IgD-negative memory B cell (primary cell): ENCODE measurements at regions not wholly inside any gene's neighbourhood (a gene's known extent, or its start where the extent isn't known, plus 50 kb on each side); places are given as distances from the start of the nearest gene placed in this dataset.
"Not testable (repeated sequence)": the region's sequence is repeated elsewhere in the genome, so short reads cannot be mapped to it uniquely, and the experiment has no call there.

ENCODE experiments used
- H3K27ac Mint-ChIP-seq, 3 donors: one replicate each; pipeline ENCODE4 v1.8.0; 2020 to 2022; ENCODE audit warnings: mild to moderate bottlenecking in 3 of 3, mixed read lengths in 3 of 3, moderate library complexity in 1 of 3
- H3K27me3 Mint-ChIP-seq: one replicate; pipeline ENCODE4 v1.8.0; 2021; ENCODE audit warnings: mixed read lengths
- H3K36me3 Mint-ChIP-seq: one replicate; pipeline ENCODE4 v1.8.0; 2020; ENCODE audit warnings: mild to moderate bottlenecking, mixed read lengths
- H3K4me1 Mint-ChIP-seq, 3 donors: one replicate each; pipeline ENCODE4 v1.8.0; 2020 to 2022; ENCODE audit warnings: mixed read lengths in 3 of 3, mild to moderate bottlenecking in 1 of 3
- H3K4me3 Mint-ChIP-seq, 4 donors: one replicate each; pipeline ENCODE4 v1.8.0; 2020 to 2022; ENCODE audit warnings: mild to moderate bottlenecking in 4 of 4, mixed read lengths in 4 of 4, moderate library complexity in 3 of 4
- H3K9me3 Mint-ChIP-seq, 3 donors: one replicate each; pipeline ENCODE4 v1.8.0; 2020 to 2021; ENCODE audit warnings: mixed read lengths in 3 of 3, mild to moderate bottlenecking in 1 of 3

GRCh38 chr1:82136351-82136750 lies 335.6 kb downstream of the ADGRL2 start:
- H3K4me3 Mint-ChIP-seq, H3K9me3 Mint-ChIP-seq, H3K27ac Mint-ChIP-seq: not testable (repeated sequence)

GRCh38 chr1:82125866-82126265 lies 325.1 kb downstream of the ADGRL2 start:
- H3K9me3 Mint-ChIP-seq, result peaks cover 0 to 3% (median 0%) of the 10 kb centered on the region in 3 donors
- H3K27ac Mint-ChIP-seq, result no peak overlapping the region
- no peaks in the 10 kb centered on the region for H3K27me3 Mint-ChIP-seq
- H3K4me3 Mint-ChIP-seq, result no peak overlapping the region
- H3K4me1 Mint-ChIP-seq, result no peaks in the 10 kb centered on the region
- H3K36me3 Mint-ChIP-seq, result no peaks in the 10 kb centered on the region

More at GRCh38 chr1:82136351-82136750, 335.6 kb downstream of the ADGRL2 start:
- H3K4me1 Mint-ChIP-seq, H3K36me3 Mint-ChIP-seq, H3K27me3 Mint-ChIP-seq: not testable (repeated sequence)

- H3K9me3 Mint-ChIP-seq, result peaks cover 0 to 3% (median 0%) of the 10 kb centered on the region in 3 donors
- no peaks in the 10 kb centered on the region for H3K36me3 Mint-ChIP-seq
- H3K27ac Mint-ChIP-seq, result no peak overlapping the region
- no peaks in the 10 kb centered on the region for H3K27me3 Mint-ChIP-seq
- H3K4me3 Mint-ChIP-seq, result no peak overlapping the region
- H3K4me1 Mint-ChIP-seq, result no peaks in the 10 kb centered on the region
These were observed 324.4 kb downstream of the ADGRL2 start for GRCh38 chr1:82125119-82125518.

- peaks cover 0 to 1% (median 0%) of the 10 kb centered on the region in 3 donors for H3K9me3 Mint-ChIP-seq
- H3K4me1 Mint-ChIP-seq, result no peaks in the 10 kb centered on the region
- H3K27me3 Mint-ChIP-seq, result no peaks in the 10 kb centered on the region
- H3K36me3 Mint-ChIP-seq, result no peaks in the 10 kb centered on the region
- no peak overlapping the region for H3K27ac Mint-ChIP-seq
- H3K4me3 Mint-ChIP-seq, result no peak overlapping the region
These were observed 320.7 kb downstream of the ADGRL2 start for GRCh38 chr1:82121421-82121820.

GRCh38 chr1:82116105-82116504 lies 315.4 kb downstream of the ADGRL2 start:
- H3K4me1 Mint-ChIP-seq, result no peaks in the 10 kb centered on the region

GRCh38 chr1:82114887-82115286 lies 314.2 kb downstream of the ADGRL2 start:
- H3K27me3 Mint-ChIP-seq, result no peaks in the 10 kb centered on the region
- no peak overlapping the region for H3K27ac Mint-ChIP-seq
- H3K36me3 Mint-ChIP-seq, result peaks cover 1% of the 10 kb centered on the region
- no peaks in the 10 kb centered on the region for H3K4me1 Mint-ChIP-seq
- no peak overlapping the region for H3K4me3 Mint-ChIP-seq
- H3K9me3 Mint-ChIP-seq, result no peaks in the 10 kb centered on the region

More at GRCh38 chr1:82116105-82116504, 315.4 kb downstream of the ADGRL2 start:
- no peaks in the 10 kb centered on the region for H3K9me3 Mint-ChIP-seq
- peaks cover 1% of the 10 kb centered on the region for H3K36me3 Mint-ChIP-seq
- H3K27ac Mint-ChIP-seq, result no peak overlapping the region
- H3K4me3 Mint-ChIP-seq, result no peak overlapping the region
- H3K27me3 Mint-ChIP-seq, result no peaks in the 10 kb centered on the region

GRCh38 chr1:82110366-82111254 lies 309.9 kb downstream of the ADGRL2 start:
- Mint-ChIP-seq H3K27me3 (peaks cover 1% of the 10 kb centered on the region), H3K9me3 (no peaks in the 10 kb centered on the region), H3K4me3 (no peak overlapping the region), H3K27ac (no peak overlapping the region), H3K4me1 (peaks cover 0 to 1% (median 0%) of the 10 kb centered on the region in 3 donors), H3K36me3 (peaks cover 1% of the 10 kb centered on the region)

- H3K27ac Mint-ChIP-seq, result no peak overlapping the region
- H3K4me1 Mint-ChIP-seq, result peaks cover 0 to 1% (median 0%) of the 10 kb centered on the region in 3 donors
- H3K27me3 Mint-ChIP-seq, result peaks cover 1% of the 10 kb centered on the region
- no peak overlapping the region for H3K4me3 Mint-ChIP-seq
- H3K9me3 Mint-ChIP-seq, result peaks cover 0 to 6% (median 2%) of the 10 kb centered on the region in 3 donors
- H3K36me3 Mint-ChIP-seq, result peaks cover 1% of the 10 kb centered on the region
These were observed 308.1 kb downstream of the ADGRL2 start for GRCh38 chr1:82108843-82109242.

- H3K4me1 Mint-ChIP-seq, result peaks cover 0 to 1% (median 0%) of the 10 kb centered on the region in 3 donors
- no peak overlapping the region for H3K4me3 Mint-ChIP-seq
- H3K36me3 Mint-ChIP-seq, result peaks cover 3% of the 10 kb centered on the region
- peaks cover 0 to 10% (median 5%) of the 10 kb centered on the region in 3 donors for H3K9me3 Mint-ChIP-seq
- peaks cover 1% of the 10 kb centered on the region for H3K27me3 Mint-ChIP-seq
- no peak overlapping the region for H3K27ac Mint-ChIP-seq
These were observed 305.9 kb downstream of the ADGRL2 start for GRCh38 chr1:82106672-82107071.

GRCh38 chr1:82099170-82099569 lies 298.4 kb downstream of the ADGRL2 start:
- Mint-ChIP-seq H3K9me3 (peaks cover 0 to 5% (median 4%) of the 10 kb centered on the region in 3 donors), H3K27ac (no peak overlapping the region), H3K36me3 (peaks cover 3% of the 10 kb centered on the region), H3K27me3 (no peaks in the 10 kb centered on the region), H3K4me1 (no peaks in the 10 kb centered on the region), H3K4me3 (no peak overlapping the region)

- no peaks in the 10 kb centered on the region for H3K27me3 Mint-ChIP-seq
- H3K4me3 Mint-ChIP-seq, result no peak overlapping the region
- no peak overlapping the region for H3K27ac Mint-ChIP-seq
- peaks cover 0 to 2% (median 0%) of the 10 kb centered on the region in 3 donors for H3K9me3 Mint-ChIP-seq
- no peaks in the 10 kb centered on the region for H3K36me3 Mint-ChIP-seq
- H3K4me1 Mint-ChIP-seq, result no peaks in the 10 kb centered on the region
These were observed 293.4 kb downstream of the ADGRL2 start for GRCh38 chr1:82094136-82094535.

- no peak overlapping the region for H3K27ac Mint-ChIP-seq
- H3K4me3 Mint-ChIP-seq, result no peak overlapping the region
- H3K27me3 Mint-ChIP-seq, result no peaks in the 10 kb centered on the region
- H3K9me3 Mint-ChIP-seq, result peaks cover under 1 to 3% (median 2%) of the 10 kb centered on the region in 3 donors
- H3K4me1 Mint-ChIP-seq, result no peaks in the 10 kb centered on the region
- no peaks in the 10 kb centered on the region for H3K36me3 Mint-ChIP-seq
These were observed 291.0 kb downstream of the ADGRL2 start for GRCh38 chr1:82091729-82092128.

- peaks cover 0 to 3% (median 3%) of the 10 kb centered on the region in 3 donors for H3K9me3 Mint-ChIP-seq
- no peak overlapping the region for H3K4me3 Mint-ChIP-seq
- H3K4me1 Mint-ChIP-seq, result no peaks in the 10 kb centered on the region
- H3K27ac Mint-ChIP-seq, result no peak overlapping the region
- H3K27me3 Mint-ChIP-seq, result no peaks in the 10 kb centered on the region
- no peaks in the 10 kb centered on the region for H3K36me3 Mint-ChIP-seq
These were observed 290.5 kb downstream of the ADGRL2 start for GRCh38 chr1:82091265-82091664.

- H3K4me1 Mint-ChIP-seq, result no peaks in the 10 kb centered on the region
- peaks cover 0 to 4% (median 3%) of the 10 kb centered on the region in 3 donors for H3K9me3 Mint-ChIP-seq
- no peak overlapping the region for H3K27ac Mint-ChIP-seq
- no peaks in the 10 kb centered on the region for H3K36me3 Mint-ChIP-seq
- no peak overlapping the region for H3K4me3 Mint-ChIP-seq
- H3K27me3 Mint-ChIP-seq, result no peaks in the 10 kb centered on the region
These were observed 289.4 kb downstream of the ADGRL2 start for GRCh38 chr1:82090104-82090503.

- Mint-ChIP-seq H3K4me3 (no peak overlapping the region), H3K27ac (no peak overlapping the region), H3K27me3 (no peaks in the 10 kb centered on the region), H3K36me3 (no peaks in the 10 kb centered on the region), H3K4me1 (no peaks in the 10 kb centered on the region), H3K9me3 (peaks cover 0 to 6% (median 3%) of the 10 kb centered on the region in 3 donors)
These were observed 286.0 kb downstream of the ADGRL2 start for GRCh38 chr1:82086739-82087138.

- H3K36me3 Mint-ChIP-seq, result no peaks in the 10 kb centered on the region
- no peaks in the 10 kb centered on the region for H3K4me1 Mint-ChIP-seq
- no peaks in the 10 kb centered on the region for H3K27me3 Mint-ChIP-seq
- H3K4me3 Mint-ChIP-seq, result no peak overlapping the region
- no peak overlapping the region for H3K27ac Mint-ChIP-seq
- H3K9me3 Mint-ChIP-seq, result peaks cover 0 to 1% (median 0%) of the 10 kb centered on the region in 3 donors
These were observed 278.9 kb downstream of the ADGRL2 start for GRCh38 chr1:82079607-82080006.
